ENCODE measurements at regions not wholly inside any gene's neighbourhood (a gene's known extent, or its start where the extent isn't known, plus 50 kb on each side); places are given as distances from the start of the nearest gene placed in this dataset.

- H3K36me3 ChIP-seq (replicated peaks in 1 of 2; ENCODE audit: insufficient read depth in 1 of 2, low read depth in 2 of 2): no peaks in the 10 kb centered on the region
- no peaks in the 10 kb centered on the region for H3K27me3 ChIP-seq
- 25 to 50% methylated on average over 1 to 6 of the region's 6 CpGs for WGBS, 2 donors
- H3K27ac ChIP-seq: no peak overlapping the region
- no peaks in the 10 kb centered on the region for H3K4me1 ChIP-seq
- no peak overlapping the region for H3K4me3 ChIP-seq
- TF ChIP-seq POLR2A (IDR thresholded peaks at IDR 0.05): no peak
- TF ChIP-seq, protein P1, sequence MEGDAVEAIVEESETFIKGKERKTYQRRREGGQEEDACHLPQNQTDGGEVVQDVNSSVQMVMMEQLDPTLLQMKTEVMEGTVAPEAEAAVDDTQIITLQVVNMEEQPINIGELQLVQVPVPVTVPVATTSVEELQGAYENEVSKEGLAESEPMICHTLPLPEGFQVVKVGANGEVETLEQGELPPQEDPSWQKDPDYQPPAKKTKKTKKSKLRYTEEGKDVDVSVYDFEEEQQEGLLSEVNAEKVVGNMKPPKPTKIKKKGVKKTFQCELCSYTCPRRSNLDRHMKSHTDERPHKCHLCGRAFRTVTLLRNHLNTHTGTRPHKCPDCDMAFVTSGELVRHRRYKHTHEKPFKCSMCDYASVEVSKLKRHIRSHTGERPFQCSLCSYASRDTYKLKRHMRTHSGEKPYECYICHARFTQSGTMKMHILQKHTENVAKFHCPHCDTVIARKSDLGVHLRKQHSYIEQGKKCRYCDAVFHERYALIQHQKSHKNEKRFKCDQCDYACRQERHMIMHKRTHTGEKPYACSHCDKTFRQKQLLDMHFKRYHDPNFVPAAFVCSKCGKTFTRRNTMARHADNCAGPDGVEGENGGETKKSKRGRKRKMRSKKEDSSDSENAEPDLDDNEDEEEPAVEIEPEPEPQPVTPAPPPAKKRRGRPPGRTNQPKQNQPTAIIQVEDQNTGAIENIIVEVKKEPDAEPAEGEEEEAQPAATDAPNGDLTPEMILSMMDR (IDR thresholded peaks at IDR 0.05): no peak
- DNase-seq (no peak), ATAC-seq (no peak)
- intact Hi-C loops (cut with DNase I): no loop called here
- H3K9me3 ChIP-seq: no peaks in the 10 kb centered on the region
Observed at GRCh38 chr1:11358984-11359383, 86.0 kb downstream of the UBIAD1 start.

- Histone ChIP-seq H3K36me3 (replicated peaks in 1 of 2; ENCODE audit: insufficient read depth in 1 of 2, low read depth in 2 of 2) (no peaks in the 10 kb centered on the region), H3K9me3 (no peaks in the 10 kb centered on the region), H3K4me3 (no peak overlapping the region), H3K27ac (no peak overlapping the region), H3K4me1 (no peaks in the 10 kb centered on the region), H3K27me3 (no peaks in the 10 kb centered on the region)
- no peak for ATAC-seq
- no peak for TF ChIP-seq POLR2A (IDR thresholded peaks at IDR 0.05)
- TF ChIP-seq, protein P1 (IDR thresholded peaks at IDR 0.05): no peak
- no peak for DNase-seq
- intact Hi-C loops (cut with DNase I): no loop called here
- WGBS, 2 donors: 47 to 54% methylated on average over 16 of the region's 16 CpGs
Observed at GRCh38 chr1:11362547-11363021, 89.6 kb downstream of the UBIAD1 start.

GRCh38 chr1:11364170-11364569, 91.2 kb downstream of the UBIAD1 start:
- Histone ChIP-seq H3K36me3 (replicated peaks in 1 of 2; ENCODE audit: insufficient read depth in 1 of 2, low read depth in 2 of 2) (no peaks in the 10 kb centered on the region), H3K9me3 (no peaks in the 10 kb centered on the region), H3K27ac (no peak overlapping the region), H3K27me3 (no peaks in the 10 kb centered on the region), H3K4me1 (no peaks in the 10 kb centered on the region), H3K4me3 (no peak overlapping the region)
- intact Hi-C loops (cut with DNase I): no loop called here
- TF ChIP-seq, protein P1 (IDR thresholded peaks at IDR 0.05): peak in 6 of 7 experiments; percentile 10 to 41 (median 34)
- no peak for TF ChIP-seq POLR2A (IDR thresholded peaks at IDR 0.05)
- ATAC-seq (no peak), DNase-seq (peak in 3 of 4 donors; percentile 14 to 24 (median 24))
- 43 to 45% methylated on average over 5 to 7 of the region's 7 CpGs for WGBS, 2 donors

DNA sequence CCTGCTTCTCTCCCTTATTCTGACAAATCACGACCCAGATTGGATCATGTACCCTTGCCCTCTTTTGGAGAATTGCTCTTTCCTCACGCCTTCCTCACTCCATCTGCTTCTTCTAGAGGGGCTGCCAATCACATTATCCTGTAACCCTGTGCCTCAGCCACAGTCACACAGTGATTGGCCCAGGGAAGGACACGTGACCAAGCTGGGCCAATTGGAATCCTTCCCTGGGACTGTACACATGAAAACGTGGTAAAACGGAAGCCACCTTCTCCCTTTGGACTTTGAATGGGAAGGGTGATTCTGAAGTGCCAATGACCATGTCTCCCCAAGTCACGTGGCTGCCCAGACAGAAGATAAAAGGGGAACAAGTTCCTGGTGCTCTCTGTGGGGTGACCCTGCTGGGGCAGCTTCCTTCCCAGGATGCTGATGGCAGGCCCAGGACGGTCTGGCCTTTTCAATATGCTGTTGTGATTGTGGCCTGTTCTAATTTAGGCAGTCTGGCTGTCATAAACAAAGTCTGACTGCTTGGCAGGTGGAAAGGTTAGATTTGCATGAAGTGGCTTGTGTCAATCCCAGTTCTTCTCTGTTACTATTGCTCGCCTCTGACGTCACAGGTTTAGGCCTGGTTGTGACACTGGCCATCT, 92.9 kb downstream of the UBIAD1 start:
- Histone ChIP-seq H3K9me3 (no peaks in the 10 kb centered on the region), H3K27me3 (no peaks in the 10 kb centered on the region), H3K4me1 (no peaks in the 10 kb centered on the region), H3K27ac (no peak overlapping the region), H3K4me3 (no peak overlapping the region), H3K36me3 (replicated peaks in 1 of 2; ENCODE audit: insufficient read depth in 1 of 2, low read depth in 2 of 2) (no peaks in the 10 kb centered on the region)
- ATAC-seq: no peak
- no peak for DNase-seq
- 67% methylated on average over 6 to 9 of the region's 9 CpGs for WGBS, 2 donors
- TF ChIP-seq, protein P1 (IDR thresholded peaks at IDR 0.05): no peak
- no peak for TF ChIP-seq POLR2A (IDR thresholded peaks at IDR 0.05)
- intact Hi-C loops (cut with DNase I): no loop called here
